Trophoblast cell (in vitro differentiated cells and primary cell): ENCODE measurements at regions not wholly inside any gene's neighbourhood (a gene's known extent, or its start where the extent isn't known, plus 50 kb on each side); places are given as distances from the start of the nearest gene placed in this dataset.

ENCODE experiments used
- DNase-seq, 2 donors: peaks; one replicate each; pipeline ENCODE4 v3.0.0-alpha.2; 2016
- H2AFZ ChIP-seq: 2 replicates; pipeline ENCODE4 v1.6.1; 2013; ENCODE audit warnings: low read length, moderate library complexity, mild to moderate bottlenecking; ENCODE audit not compliant: insufficient read depth, poor library complexity
- H2AK5ac ChIP-seq: 2 replicates; pipeline ENCODE4 v1.6.1; 2013; ENCODE audit warnings: mild to moderate bottlenecking, low read length
- H2BK120ac ChIP-seq: 2 replicates; pipeline ENCODE4 v1.6.1; 2013; ENCODE audit warnings: low read length, mild to moderate bottlenecking, moderate library complexity; ENCODE audit not compliant: insufficient read depth, poor library complexity
- H2BK12ac ChIP-seq: 2 replicates; pipeline ENCODE4 v1.6.1; 2013; ENCODE audit warnings: mild to moderate bottlenecking, low read length, moderate library complexity
- H2BK5ac ChIP-seq: 2 replicates; pipeline ENCODE4 v1.6.1; 2013; ENCODE audit warnings: low read length, low read depth, moderate library complexity, mild to moderate bottlenecking; ENCODE audit not compliant: poor library complexity
- H3K14ac ChIP-seq: 2 replicates; pipeline ENCODE4 v1.6.1; 2013; ENCODE audit warnings: mild to moderate bottlenecking, low read length
- H3K18ac ChIP-seq: 2 replicates; pipeline ENCODE4 v1.6.1; 2013; ENCODE audit warnings: mild to moderate bottlenecking, low read length
- H3K23ac ChIP-seq: 2 replicates; pipeline ENCODE4 v1.6.1; 2013; ENCODE audit warnings: low read length
- H3K27ac ChIP-seq: 2 replicates; pipeline ENCODE4 v1.5.1; 2013; ENCODE audit warnings: low read depth, mild to moderate bottlenecking, inconsistent platforms, low read length, moderate library complexity
- H3K27me3 ChIP-seq: 2 replicates; pipeline ENCODE4 v1.6.1; 2013; ENCODE audit warnings: inconsistent platforms, mild to moderate bottlenecking, low read length, moderate library complexity; ENCODE audit not compliant: insufficient read depth
- H3K36me3 ChIP-seq, 2 experiments: 1 replicate in 1 of 2; 2 replicates in 1 of 2; pipeline ENCODE4 v1.6.1; 2013; ENCODE audit warnings: low read length in 2 of 2, mild to moderate bottlenecking in 2 of 2, moderate library complexity in 1 of 2; ENCODE audit not compliant: insufficient read depth in 2 of 2, control insufficient read depth in 1 of 2
- H3K4ac ChIP-seq: 2 replicates; pipeline ENCODE4 v1.6.1; 2013; ENCODE audit warnings: low read depth, mild to moderate bottlenecking, low read length, moderate library complexity
- H3K4me1 ChIP-seq, 2 experiments: 1 replicate in 1 of 2; 2 replicates in 1 of 2; pipeline ENCODE4 v1.6.1; 2013; ENCODE audit warnings: low read length in 2 of 2, mild to moderate bottlenecking in 2 of 2, moderate library complexity in 1 of 2; ENCODE audit not compliant: insufficient read depth in 2 of 2, control insufficient read depth in 1 of 2
- H3K4me2 ChIP-seq: 2 replicates; pipeline ENCODE4 v1.6.1; 2013; ENCODE audit warnings: inconsistent platforms, mild to moderate bottlenecking, low read length, moderate library complexity
- H3K4me3 ChIP-seq: 2 replicates; pipeline ENCODE4 v1.5.1; 2013; ENCODE audit warnings: mild to moderate bottlenecking, low read depth, low read length, inconsistent platforms
- H3K79me1 ChIP-seq: one replicate; pipeline ENCODE4 v1.6.1; 2013; ENCODE audit warnings: low read length
- H3K79me2 ChIP-seq: 2 replicates; pipeline ENCODE4 v1.6.1; 2013; ENCODE audit warnings: low read length, mild to moderate bottlenecking; ENCODE audit not compliant: control insufficient read depth, insufficient read depth, poor library complexity
- H3K9ac ChIP-seq: 2 replicates; pipeline ENCODE4 v1.6.1; 2013; ENCODE audit warnings: mild to moderate bottlenecking, low read length
- H3K9me3 ChIP-seq: 2 replicates; pipeline ENCODE4 v1.6.1; 2013; ENCODE audit warnings: low read depth, mild to moderate bottlenecking, control low read depth, inconsistent platforms, low read length; ENCODE audit not compliant: insufficient read depth
- H4K12ac ChIP-seq: 2 replicates; pipeline ENCODE4 v1.6.1; 2013; ENCODE audit warnings: low read depth, mild to moderate bottlenecking, low read length, moderate library complexity
- H4K8ac ChIP-seq: 2 replicates; pipeline ENCODE4 v1.6.1; 2013; ENCODE audit warnings: low read depth, mild to moderate bottlenecking, low read length, moderate library complexity
- H4K91ac ChIP-seq: one replicate; pipeline ENCODE4 v1.6.1; 2013; ENCODE audit warnings: low read depth, mild to moderate bottlenecking, low read length, moderate library complexity
- WGBS: extraction: QIAGEN DNeasy Blood & Tissue Kit; methylation state at CpG from one replicate; pipeline ENCODE4 v1.1.7; 2013; ENCODE audit warnings: missing lambda C conversion rate; ENCODE audit not compliant: insufficient read length, insufficient coverage; ENCODE audit errors: extremely low coverage; 5-methylcytosine and 5-hydroxymethylcytosine counted together

GRCh38 chr4:145287351-145287750, 107.0 kb upstream of the OTUD4 start:
- no peaks in the 10 kb centered on the region for H3K79me1 ChIP-seq
- no peak overlapping the region for H2BK120ac ChIP-seq
- H3K27me3 ChIP-seq, result no peaks in the 10 kb centered on the region
- H3K4ac ChIP-seq, result no peak overlapping the region
- no peak overlapping the region for H3K23ac ChIP-seq
- no peaks in the 10 kb centered on the region for H3K9me3 ChIP-seq
- H3K9ac ChIP-seq, result no peak overlapping the region
- H4K12ac ChIP-seq, result no peak overlapping the region
- no peak overlapping the region for H3K14ac ChIP-seq
- no peak overlapping the region for H3K4me2 ChIP-seq
- H4K8ac ChIP-seq, result no peak overlapping the region
- no peaks in the 10 kb centered on the region for H3K36me3 ChIP-seq
- no CpG with 5 or more reads among the region's 1 CpG for WGBS
- H2BK5ac ChIP-seq, result no peak overlapping the region
- no peak overlapping the region for H3K27ac ChIP-seq
- no peak for DNase-seq
- no peak overlapping the region for H3K4me3 ChIP-seq
- H2AK5ac ChIP-seq, result no peak overlapping the region
- H3K79me2 ChIP-seq, result no peaks in the 10 kb centered on the region
- no peak overlapping the region for H2BK12ac ChIP-seq
- H3K4me1 ChIP-seq, result no peaks in the 10 kb centered on the region
- H3K18ac ChIP-seq, result no peak overlapping the region
- no peak overlapping the region for H4K91ac ChIP-seq
- H2AFZ ChIP-seq, result no peak overlapping the region

DNA sequence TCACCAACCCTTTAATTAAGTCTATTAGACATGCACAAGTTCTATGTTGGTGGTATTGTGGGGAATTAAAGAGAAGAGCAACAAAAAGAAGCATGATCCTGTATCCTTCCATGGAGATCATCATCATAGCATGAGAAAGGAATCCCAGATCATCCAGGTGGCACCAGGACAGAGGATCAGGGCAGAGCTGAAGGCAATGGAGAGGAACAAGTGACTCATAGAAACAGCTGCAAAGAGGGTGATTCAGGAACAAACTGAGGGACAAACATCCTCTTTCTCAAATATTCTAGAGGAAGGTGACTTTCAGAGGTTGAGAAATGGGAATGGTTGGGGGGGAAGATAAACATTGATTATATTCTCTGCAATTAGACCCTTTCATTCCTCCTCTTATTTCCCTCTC, 105.5 kb upstream of the OTUD4 start:
- Histone ChIP-seq H3K27ac (no peak overlapping the region), H3K23ac (no peak overlapping the region), H2BK12ac (no peak overlapping the region), H2AK5ac (no peak overlapping the region), H4K8ac (no peak overlapping the region), H3K9me3 (no peaks in the 10 kb centered on the region), H3K79me2 (no peaks in the 10 kb centered on the region), H3K36me3 (no peaks in the 10 kb centered on the region), H3K4ac (no peak overlapping the region), H3K79me1 (no peaks in the 10 kb centered on the region), H3K27me3 (no peaks in the 10 kb centered on the region), H3K4me1 (no peaks in the 10 kb centered on the region), H3K18ac (no peak overlapping the region), H3K4me2 (no peak overlapping the region), H3K14ac (no peak overlapping the region), H4K91ac (no peak overlapping the region), H3K4me3 (no peak overlapping the region), H3K9ac (no peak overlapping the region), H4K12ac (no peak overlapping the region), H2AFZ (no peak overlapping the region), H2BK120ac (no peak overlapping the region), H2BK5ac (no peak overlapping the region)
- DNase-seq, result peak in 1 of 2 donors; percentile 40

DNA sequence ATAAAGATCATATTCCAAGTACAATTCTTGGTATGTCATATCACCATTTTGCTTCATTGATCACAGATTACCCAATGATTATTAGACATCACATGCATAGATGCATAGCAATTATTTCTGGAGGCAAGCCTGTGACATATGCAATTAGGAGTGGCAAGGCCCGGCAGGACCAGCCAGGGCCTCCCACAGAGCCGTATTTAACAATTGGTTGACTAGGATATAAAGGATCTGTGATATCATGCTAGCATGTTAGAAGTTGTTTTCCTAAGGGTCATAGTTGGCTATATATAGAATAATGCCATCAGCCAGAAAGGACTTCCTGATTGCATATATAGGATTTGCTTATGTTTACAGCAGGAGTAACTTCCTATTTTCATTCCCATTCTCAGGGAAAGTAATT, 103.5 kb upstream of the OTUD4 start:
- no CpG with 5 or more reads among the region's 2 CpGs for WGBS
- H3K4ac ChIP-seq, result no peak overlapping the region
- no peak overlapping the region for H2BK12ac ChIP-seq
- no peak overlapping the region for H2AK5ac ChIP-seq
- no peak overlapping the region for H4K91ac ChIP-seq
- H2BK120ac ChIP-seq, result no peak overlapping the region
- H3K23ac ChIP-seq, result no peak overlapping the region
- no peak for DNase-seq
- no peaks in the 10 kb centered on the region for H3K27me3 ChIP-seq
- H4K8ac ChIP-seq, result no peak overlapping the region
- H3K4me1 ChIP-seq, result no peaks in the 10 kb centered on the region
- no peaks in the 10 kb centered on the region for H3K79me2 ChIP-seq
- no peak overlapping the region for H3K4me2 ChIP-seq
- H3K36me3 ChIP-seq, result no peaks in the 10 kb centered on the region
- H3K14ac ChIP-seq, result no peak overlapping the region
- H3K9me3 ChIP-seq, result no peaks in the 10 kb centered on the region
- H3K9ac ChIP-seq, result no peak overlapping the region
- no peak overlapping the region for H3K18ac ChIP-seq
- H4K12ac ChIP-seq, result no peak overlapping the region
- no peaks in the 10 kb centered on the region for H3K79me1 ChIP-seq
- no peak overlapping the region for H3K27ac ChIP-seq
- H3K4me3 ChIP-seq, result no peak overlapping the region
- no peak overlapping the region for H2AFZ ChIP-seq
- H2BK5ac ChIP-seq, result no peak overlapping the region

DNA sequence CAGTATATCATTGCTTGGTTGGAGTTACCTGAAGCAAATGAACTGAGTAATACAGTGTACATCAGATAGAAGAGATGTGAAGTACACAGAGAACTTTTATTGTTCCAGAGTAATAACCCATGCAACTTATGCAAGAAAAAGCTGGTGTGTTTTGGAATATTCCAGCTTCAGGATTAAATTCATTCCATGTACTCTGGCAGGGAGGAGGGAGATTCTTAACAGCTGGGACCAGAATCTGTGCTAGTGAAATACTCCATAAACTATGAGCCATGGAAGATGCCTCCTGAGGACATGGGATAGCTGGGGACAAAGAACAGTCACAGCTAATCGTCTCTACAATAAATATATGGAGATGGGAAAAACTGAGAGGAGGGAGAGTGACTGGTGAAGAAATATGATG, 101.6 kb upstream of the OTUD4 start:
- Histone ChIP-seq H3K23ac (no peak overlapping the region), H2BK5ac (no peak overlapping the region), H3K4me2 (no peak overlapping the region), H2BK12ac (no peak overlapping the region), H3K79me2 (no peaks in the 10 kb centered on the region), H3K79me1 (no peaks in the 10 kb centered on the region), H3K9ac (no peak overlapping the region), H4K12ac (no peak overlapping the region), H3K9me3 (no peaks in the 10 kb centered on the region), H2BK120ac (no peak overlapping the region), H3K36me3 (no peaks in the 10 kb centered on the region), H3K27ac (no peak overlapping the region), H3K18ac (no peak overlapping the region), H3K27me3 (no peaks in the 10 kb centered on the region), H3K4me3 (no peak overlapping the region), H2AFZ (no peak overlapping the region), H3K14ac (no peak overlapping the region), H2AK5ac (no peak overlapping the region), H4K8ac (no peak overlapping the region), H3K4me1 (no peaks in the 10 kb centered on the region), H4K91ac (no peak overlapping the region), H3K4ac (no peak overlapping the region)
- DNase-seq, result no peak
- WGBS, result no CpG with 5 or more reads among the region's 1 CpG

GRCh38 chr4:145281224-145281623, 100.8 kb upstream of the OTUD4 start:
- H3K14ac ChIP-seq, result no peak overlapping the region
- no peak overlapping the region for H3K4me3 ChIP-seq
- no peak overlapping the region for H3K9ac ChIP-seq
- H3K36me3 ChIP-seq, result no peaks in the 10 kb centered on the region
- no peak overlapping the region for H3K27ac ChIP-seq
- H2BK120ac ChIP-seq, result no peak overlapping the region
- no peak overlapping the region for H4K8ac ChIP-seq
- H3K18ac ChIP-seq, result no peak overlapping the region
- H3K23ac ChIP-seq, result no peak overlapping the region
- WGBS, result no CpG with 5 or more reads among the region's 9 CpGs
- no peak overlapping the region for H2AFZ ChIP-seq
- H2BK5ac ChIP-seq, result no peak overlapping the region
- H3K9me3 ChIP-seq, result no peaks in the 10 kb centered on the region
- no peak overlapping the region for H3K4ac ChIP-seq
- no peak for DNase-seq
- no peak overlapping the region for H2BK12ac ChIP-seq
- no peak overlapping the region for H4K12ac ChIP-seq
- H3K79me2 ChIP-seq, result no peaks in the 10 kb centered on the region
- no peak overlapping the region for H4K91ac ChIP-seq
- no peaks in the 10 kb centered on the region for H3K27me3 ChIP-seq
- no peaks in the 10 kb centered on the region for H3K79me1 ChIP-seq
- H3K4me1 ChIP-seq, result no peaks in the 10 kb centered on the region
- H2AK5ac ChIP-seq, result no peak overlapping the region
- H3K4me2 ChIP-seq, result no peak overlapping the region
